ENCODE measurements at regions not wholly inside any gene's neighbourhood (a gene's known extent, or its start where the extent isn't known, plus 50 kb on each side); places are given as distances from the start of the nearest gene placed in this dataset.
A peak's percentile ranks its signal among the peaks of the same experiment; 100 is the strongest.

DNA sequence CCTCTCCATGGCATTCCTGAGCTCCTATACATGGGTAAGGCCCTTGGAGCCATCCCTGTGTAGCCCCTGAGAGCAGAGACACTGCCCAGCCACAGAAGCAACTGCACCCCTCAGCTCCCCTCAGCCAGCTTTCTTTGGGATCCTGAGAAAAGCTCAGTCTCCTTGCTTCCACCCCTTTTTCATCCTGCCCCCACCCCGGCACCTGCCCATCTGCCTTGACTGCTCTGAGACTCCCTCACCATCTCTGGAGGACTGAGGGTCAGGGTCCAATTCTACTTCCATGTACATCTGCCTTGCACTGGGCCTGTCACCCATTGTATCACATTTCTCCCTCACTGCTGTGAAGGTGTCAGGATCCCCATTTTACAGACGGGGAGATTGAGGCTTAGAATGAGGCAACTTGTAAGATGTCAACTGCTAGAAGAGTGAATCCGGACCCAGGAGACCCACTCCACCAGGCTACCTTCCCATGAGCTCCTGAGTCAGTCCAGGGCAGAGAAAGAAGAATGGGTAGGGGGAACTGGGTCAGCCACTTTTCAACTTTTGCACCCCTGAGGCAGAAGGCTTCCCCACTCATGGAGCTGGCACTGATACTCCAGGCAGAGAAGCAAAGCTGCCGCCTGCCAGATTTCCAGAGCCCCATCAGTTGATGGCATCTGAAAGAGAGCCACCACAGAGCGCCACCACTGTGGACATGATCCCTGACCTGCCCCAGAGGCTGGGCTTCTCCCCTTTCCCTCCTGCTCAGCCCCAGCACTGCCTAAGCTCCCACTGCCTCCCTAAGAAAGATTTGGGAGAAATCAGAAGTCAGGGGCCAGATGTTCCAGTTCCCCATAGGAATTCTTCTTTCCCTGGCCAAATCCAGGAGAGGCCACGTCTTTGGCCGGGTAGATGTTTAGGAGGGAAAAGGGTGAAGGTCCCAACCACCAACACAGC lies 135.4 kb downstream of the TMEM132E start:
- Histone ChIP-seq H3K9ac (ENCODE audit: low read length) (no peak overlapping the region), H3K79me2 (replicated peaks; ENCODE audit: insufficient read depth, low read length) (no peaks in the 10 kb centered on the region), H3K36me3 (ENCODE audit: insufficient read depth, low read length) (no peaks in the 10 kb centered on the region), H3K4me3 (ENCODE audit: low read length) (no peak overlapping the region), H4K20me1 (ENCODE audit: insufficient read depth) (no peaks in the 10 kb centered on the region), H3K9me3 (ENCODE audit: low read length) (no peaks in the 10 kb centered on the region), H3K9me2 (ENCODE audit: insufficient read depth, low read length) (no peaks in the 10 kb centered on the region), H3K4me2 (ENCODE audit: low read length) (no peak overlapping the region), H3F3A (ENCODE audit: insufficient read depth, low read length, poor library complexity, severe bottlenecking) (no peaks in the 10 kb centered on the region), H2AFZ (ENCODE audit: low read depth, low read length) (no peak overlapping the region), H3K27me3 (ENCODE audit: insufficient read depth, low read depth, low read length) (no peaks in the 10 kb centered on the region), H3K27ac (ENCODE audit: low read length) (peak overlapping the region; percentile 44)
- TF ChIP-seq SMC3 (conservative IDR thresholded peaks at IDR 0.05; ENCODE audit: poor library complexity), result no peak

DNA sequence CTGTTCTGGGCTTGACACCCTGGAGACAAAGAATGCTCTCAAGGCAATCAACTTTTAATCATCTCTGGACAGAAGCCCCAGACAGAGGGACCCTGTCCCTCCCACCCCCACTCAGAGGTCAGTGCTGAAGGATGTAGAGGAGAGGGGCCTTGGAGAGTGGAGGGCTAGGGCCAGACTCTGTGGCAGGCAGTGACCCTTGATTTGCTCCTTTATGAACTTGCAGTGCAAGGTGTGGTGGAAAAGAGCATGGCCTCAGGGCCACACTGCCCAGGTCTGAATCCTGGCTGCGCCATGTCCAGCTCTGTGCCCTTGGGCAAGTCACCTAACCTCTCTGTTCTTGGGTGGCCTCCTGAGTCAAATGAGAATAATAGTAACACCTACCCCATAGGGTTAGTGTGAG lies 134.3 kb downstream of the TMEM132E start:
- Histone ChIP-seq H4K20me1 (ENCODE audit: insufficient read depth) (no peaks in the 10 kb centered on the region), H3F3A (ENCODE audit: insufficient read depth, low read length, poor library complexity, severe bottlenecking) (no peaks in the 10 kb centered on the region), H3K9me2 (ENCODE audit: insufficient read depth, low read length) (no peaks in the 10 kb centered on the region), H3K36me3 (ENCODE audit: insufficient read depth, low read length) (no peaks in the 10 kb centered on the region), H3K4me2 (ENCODE audit: low read length) (no peak overlapping the region), H3K79me2 (replicated peaks; ENCODE audit: insufficient read depth, low read length) (no peaks in the 10 kb centered on the region), H3K27me3 (ENCODE audit: insufficient read depth, low read depth, low read length) (no peaks in the 10 kb centered on the region), H2AFZ (ENCODE audit: low read depth, low read length) (no peak overlapping the region), H3K9ac (ENCODE audit: low read length) (no peak overlapping the region), H3K27ac (ENCODE audit: low read length) (peak overlapping the region; percentile 44), H3K9me3 (ENCODE audit: low read length) (no peaks in the 10 kb centered on the region), H3K4me3 (ENCODE audit: low read length) (no peak overlapping the region)
- TF ChIP-seq RAD21 (conservative IDR thresholded peaks at IDR 0.05) (no peak), TAF1 (IDR thresholded peaks at IDR 0.05; ENCODE audit: low read depth) (no peak), POLR2AphosphoS5 (IDR thresholded peaks at IDR 0.05) (no peak), EP300 (conservative IDR thresholded peaks at IDR 0.05; ENCODE audit: poor library complexity, severe bottlenecking) (no peak), SMC3 (conservative IDR thresholded peaks at IDR 0.05; ENCODE audit: poor library complexity) (no peak)
- TF ChIP-seq, protein P1, sequence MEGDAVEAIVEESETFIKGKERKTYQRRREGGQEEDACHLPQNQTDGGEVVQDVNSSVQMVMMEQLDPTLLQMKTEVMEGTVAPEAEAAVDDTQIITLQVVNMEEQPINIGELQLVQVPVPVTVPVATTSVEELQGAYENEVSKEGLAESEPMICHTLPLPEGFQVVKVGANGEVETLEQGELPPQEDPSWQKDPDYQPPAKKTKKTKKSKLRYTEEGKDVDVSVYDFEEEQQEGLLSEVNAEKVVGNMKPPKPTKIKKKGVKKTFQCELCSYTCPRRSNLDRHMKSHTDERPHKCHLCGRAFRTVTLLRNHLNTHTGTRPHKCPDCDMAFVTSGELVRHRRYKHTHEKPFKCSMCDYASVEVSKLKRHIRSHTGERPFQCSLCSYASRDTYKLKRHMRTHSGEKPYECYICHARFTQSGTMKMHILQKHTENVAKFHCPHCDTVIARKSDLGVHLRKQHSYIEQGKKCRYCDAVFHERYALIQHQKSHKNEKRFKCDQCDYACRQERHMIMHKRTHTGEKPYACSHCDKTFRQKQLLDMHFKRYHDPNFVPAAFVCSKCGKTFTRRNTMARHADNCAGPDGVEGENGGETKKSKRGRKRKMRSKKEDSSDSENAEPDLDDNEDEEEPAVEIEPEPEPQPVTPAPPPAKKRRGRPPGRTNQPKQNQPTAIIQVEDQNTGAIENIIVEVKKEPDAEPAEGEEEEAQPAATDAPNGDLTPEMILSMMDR (IDR thresholded peaks at IDR 0.05; ENCODE audit: poor library complexity, severe bottlenecking), result no peak
- TF ChIP-seq, protein P2, sequence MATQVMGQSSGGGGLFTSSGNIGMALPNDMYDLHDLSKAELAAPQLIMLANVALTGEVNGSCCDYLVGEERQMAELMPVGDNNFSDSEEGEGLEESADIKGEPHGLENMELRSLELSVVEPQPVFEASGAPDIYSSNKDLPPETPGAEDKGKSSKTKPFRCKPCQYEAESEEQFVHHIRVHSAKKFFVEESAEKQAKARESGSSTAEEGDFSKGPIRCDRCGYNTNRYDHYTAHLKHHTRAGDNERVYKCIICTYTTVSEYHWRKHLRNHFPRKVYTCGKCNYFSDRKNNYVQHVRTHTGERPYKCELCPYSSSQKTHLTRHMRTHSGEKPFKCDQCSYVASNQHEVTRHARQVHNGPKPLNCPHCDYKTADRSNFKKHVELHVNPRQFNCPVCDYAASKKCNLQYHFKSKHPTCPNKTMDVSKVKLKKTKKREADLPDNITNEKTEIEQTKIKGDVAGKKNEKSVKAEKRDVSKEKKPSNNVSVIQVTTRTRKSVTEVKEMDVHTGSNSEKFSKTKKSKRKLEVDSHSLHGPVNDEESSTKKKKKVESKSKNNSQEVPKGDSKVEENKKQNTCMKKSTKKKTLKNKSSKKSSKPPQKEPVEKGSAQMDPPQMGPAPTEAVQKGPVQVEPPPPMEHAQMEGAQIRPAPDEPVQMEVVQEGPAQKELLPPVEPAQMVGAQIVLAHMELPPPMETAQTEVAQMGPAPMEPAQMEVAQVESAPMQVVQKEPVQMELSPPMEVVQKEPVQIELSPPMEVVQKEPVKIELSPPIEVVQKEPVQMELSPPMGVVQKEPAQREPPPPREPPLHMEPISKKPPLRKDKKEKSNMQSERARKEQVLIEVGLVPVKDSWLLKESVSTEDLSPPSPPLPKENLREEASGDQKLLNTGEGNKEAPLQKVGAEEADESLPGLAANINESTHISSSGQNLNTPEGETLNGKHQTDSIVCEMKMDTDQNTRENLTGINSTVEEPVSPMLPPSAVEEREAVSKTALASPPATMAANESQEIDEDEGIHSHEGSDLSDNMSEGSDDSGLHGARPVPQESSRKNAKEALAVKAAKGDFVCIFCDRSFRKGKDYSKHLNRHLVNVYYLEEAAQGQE (IDR thresholded peaks at IDR 0.05; ENCODE audit: borderline replicate concordance), result no peak

Measured in neural cell (in vitro differentiated cells).